D721Med (cell line): ENCODE measurements at regions not wholly inside any gene's neighbourhood (a gene's known extent, or its start where the extent isn't known, plus 50 kb on each side); places are given as distances from the start of the nearest gene placed in this dataset.

Source experiments
- DNase-seq: peaks from one replicate; pipeline ENCODE4 v3.0.0; 2011; ENCODE audit warnings: low spot score; ENCODE audit not compliant: insufficient read length
- FAIRE-seq: peaks from 2 replicates; lab custom pipeline; 2011; peaks lifted over from hg19 to GRCh38; lab: Jason Lieb, UNC
- TF ChIP-seq, protein P1 (sequence below): IDR thresholded peaks from 2 replicates; pipeline ENCODE4 v1.5.1; 2012; ENCODE audit warnings: mild to moderate bottlenecking, control low read depth; ENCODE audit not compliant: insufficient read depth; ENCODE audit errors: missing control alignments

DNA sequence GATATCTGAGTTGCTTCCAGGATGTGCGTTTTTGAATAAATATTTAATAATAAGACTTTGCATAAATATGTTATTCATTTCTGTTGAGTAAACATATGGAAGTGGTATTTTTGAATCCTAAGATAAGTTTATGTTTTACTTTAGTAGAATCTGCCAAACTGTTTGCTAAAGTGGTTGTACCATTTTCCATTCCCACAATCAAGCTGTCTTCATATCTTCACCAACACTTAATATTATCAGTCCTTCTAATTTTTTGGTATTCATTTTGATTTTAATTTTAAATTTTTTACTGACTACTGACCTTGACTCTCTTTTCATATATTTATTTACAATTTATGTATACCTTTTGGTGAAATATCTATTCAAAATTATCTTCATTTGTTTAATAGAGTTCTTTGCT lies 293.9 kb upstream of the PTCHD4 start:
- no peak for DNase-seq
- FAIRE-seq: no peak
- TF ChIP-seq, protein P1, sequence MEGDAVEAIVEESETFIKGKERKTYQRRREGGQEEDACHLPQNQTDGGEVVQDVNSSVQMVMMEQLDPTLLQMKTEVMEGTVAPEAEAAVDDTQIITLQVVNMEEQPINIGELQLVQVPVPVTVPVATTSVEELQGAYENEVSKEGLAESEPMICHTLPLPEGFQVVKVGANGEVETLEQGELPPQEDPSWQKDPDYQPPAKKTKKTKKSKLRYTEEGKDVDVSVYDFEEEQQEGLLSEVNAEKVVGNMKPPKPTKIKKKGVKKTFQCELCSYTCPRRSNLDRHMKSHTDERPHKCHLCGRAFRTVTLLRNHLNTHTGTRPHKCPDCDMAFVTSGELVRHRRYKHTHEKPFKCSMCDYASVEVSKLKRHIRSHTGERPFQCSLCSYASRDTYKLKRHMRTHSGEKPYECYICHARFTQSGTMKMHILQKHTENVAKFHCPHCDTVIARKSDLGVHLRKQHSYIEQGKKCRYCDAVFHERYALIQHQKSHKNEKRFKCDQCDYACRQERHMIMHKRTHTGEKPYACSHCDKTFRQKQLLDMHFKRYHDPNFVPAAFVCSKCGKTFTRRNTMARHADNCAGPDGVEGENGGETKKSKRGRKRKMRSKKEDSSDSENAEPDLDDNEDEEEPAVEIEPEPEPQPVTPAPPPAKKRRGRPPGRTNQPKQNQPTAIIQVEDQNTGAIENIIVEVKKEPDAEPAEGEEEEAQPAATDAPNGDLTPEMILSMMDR: no peak

DNA sequence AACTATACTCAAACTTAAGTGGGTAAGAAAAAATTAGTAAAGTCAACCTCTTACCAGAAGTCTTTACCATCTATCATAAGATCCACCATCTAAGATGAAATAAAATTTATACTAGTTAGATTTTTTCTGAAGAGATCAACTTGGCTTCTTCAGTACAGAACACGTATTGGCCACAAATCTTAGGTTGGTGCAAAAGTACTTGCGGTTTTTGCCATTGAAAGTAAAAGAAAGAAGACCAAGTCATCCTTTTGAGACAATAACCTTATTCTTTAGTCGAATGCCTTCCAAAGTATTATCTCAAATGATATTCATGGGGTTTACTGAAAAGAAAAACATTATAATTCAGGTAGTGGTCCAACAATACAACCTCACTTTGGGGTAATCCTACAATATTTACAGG lies 292.6 kb upstream of the PTCHD4 start:
- no peak for DNase-seq
- no peak for FAIRE-seq
- TF ChIP-seq, protein P1: no peak

DNA sequence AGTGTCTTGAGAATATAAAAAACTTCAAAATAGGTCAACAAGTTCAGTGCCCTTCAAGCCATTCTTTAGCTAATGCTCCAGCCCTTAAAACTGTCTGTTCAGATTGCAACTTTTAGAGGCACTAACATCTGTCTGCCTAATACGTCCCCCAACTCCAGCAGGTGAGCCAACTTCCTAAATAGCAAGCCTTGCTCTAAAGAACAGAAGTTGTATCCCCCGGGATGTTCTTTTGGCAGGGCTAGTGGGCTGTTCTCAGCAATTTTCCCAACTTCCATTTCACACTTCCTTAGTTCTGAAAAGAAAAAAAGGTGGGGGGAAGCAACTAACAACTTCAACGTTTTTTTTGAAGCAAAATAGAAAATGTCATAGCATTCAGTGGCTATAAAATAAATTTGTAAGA lies 290.0 kb upstream of the PTCHD4 start:
- TF ChIP-seq, protein P1: no peak
- FAIRE-seq: no peak

DNA sequence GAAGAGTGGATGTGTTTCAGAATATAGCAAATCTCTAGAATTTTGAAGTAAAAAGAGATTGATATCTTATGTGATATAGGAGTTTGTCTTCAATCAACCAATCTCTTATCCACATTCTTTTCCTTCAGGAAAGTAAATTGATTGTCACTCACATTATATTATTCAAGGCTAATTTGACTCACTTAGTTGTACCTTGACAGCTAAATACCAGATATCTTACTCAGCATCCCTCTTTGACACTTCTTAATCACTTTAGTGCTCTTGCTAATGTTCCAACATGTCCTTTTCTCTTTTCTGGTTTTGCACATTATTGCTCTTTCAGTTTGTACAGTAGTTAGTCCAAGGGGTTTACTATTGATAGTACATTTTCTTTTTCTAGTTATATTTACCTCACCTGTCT lies 286.9 kb upstream of the PTCHD4 start:
- DNase-seq (no peak), FAIRE-seq (no peak)
- TF ChIP-seq, protein P1: no peak

More for the DNA sequence above, 290.0 kb upstream of the PTCHD4 start:
- DNase-seq: no peak

DNA sequence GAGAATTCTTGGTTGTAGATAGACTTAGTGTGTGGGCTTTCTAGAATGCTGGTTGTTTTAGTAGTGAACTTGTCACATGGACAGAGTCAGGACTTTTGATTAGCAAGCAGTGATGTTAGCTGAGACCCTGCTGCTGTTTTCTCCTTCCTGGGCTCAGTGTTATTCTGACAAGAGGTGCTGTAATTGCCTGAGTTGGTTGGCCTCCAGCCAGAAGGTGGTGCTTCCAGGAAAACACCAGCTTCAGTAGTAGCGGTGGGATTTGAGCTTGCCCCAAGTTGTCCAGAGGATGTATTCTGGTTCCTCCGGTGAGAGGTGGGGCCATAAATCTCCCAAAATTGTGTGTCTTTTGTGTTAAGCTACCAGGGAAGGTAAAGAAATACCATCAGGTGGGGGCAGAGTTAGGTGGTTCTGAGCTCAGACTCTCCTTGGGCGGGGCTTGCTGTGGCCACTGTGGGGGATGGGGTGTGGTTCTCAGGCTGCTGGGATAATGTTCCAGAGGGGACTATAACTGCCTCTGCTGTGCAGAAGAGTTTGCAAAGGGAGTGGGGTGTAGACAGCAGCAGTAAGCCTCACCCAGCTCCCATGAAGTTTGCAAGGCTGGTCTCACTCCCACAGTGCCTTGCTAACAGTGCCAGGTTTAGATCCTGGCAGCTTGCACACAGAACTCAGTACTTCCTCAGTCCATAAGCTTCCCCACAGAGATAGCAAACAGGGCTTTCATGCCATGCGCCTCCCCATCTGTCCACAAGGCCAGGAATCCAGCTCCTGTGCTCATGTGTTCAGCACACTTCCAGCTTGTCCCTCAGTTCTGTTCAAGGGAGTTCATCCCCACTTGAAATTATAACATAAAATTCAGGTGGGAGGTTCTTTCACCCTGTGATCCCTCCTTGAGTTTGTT lies 278.4 kb upstream of the PTCHD4 start:
- no peak for FAIRE-seq
- TF ChIP-seq, protein P1: no peak
- no peak for DNase-seq

DNA sequence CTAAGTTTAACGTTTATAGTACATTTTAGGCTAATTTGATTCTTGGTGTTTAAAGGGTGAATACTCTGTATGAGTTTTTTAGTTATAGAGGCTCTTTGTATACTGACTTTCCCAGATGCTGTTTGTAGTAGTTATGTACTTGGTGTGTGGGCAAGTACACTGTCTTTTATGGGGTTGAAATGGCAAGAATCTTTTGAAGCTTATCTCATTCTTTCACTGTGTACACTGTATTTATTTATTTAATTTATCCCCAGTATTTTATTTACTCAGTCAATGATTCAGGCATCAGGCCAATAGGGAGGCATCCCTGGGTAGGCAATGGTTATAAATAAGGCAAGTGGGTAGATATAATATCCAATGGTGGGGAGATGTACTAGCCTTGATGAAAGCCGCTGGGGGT lies 277.0 kb upstream of the PTCHD4 start:
- TF ChIP-seq, protein P1: no peak
- DNase-seq (no peak), FAIRE-seq (no peak)

DNA sequence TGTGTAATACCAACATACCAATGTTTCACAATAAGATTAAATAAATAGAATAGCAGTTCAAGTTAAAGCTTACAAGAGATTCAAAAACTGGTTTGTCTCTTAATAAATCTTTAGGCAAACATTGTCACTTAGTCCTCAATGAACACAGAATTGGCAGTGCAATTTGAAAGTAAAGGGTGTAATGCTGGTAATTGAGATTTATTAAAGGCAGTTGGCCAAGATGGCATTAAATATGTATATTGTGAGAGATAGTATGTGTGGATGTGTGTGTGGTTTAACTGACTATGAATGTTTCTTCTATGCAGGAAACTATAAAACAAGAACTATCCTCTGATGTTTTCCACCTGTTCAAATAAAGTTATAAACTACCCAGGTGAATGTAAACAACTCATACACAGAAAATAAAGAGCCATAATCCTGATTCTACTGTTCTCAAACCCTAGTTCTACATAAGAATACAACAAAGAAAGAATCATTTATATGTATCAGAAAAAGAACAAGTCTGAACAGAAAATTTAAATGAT lies 267.9 kb upstream of the PTCHD4 start:
- FAIRE-seq (no peak), DNase-seq (no peak)
- TF ChIP-seq, protein P1: no peak
